Nephron progenitor cell (in vitro differentiated cells): ENCODE measurements at regions not wholly inside any gene's neighbourhood (a gene's known extent, or its start where the extent isn't known, plus 50 kb on each side); places are given as distances from the start of the nearest gene placed in this dataset.
A peak's percentile ranks its signal among the peaks of the same experiment; 100 is the strongest.

ENCODE experiments used
- DNase-seq: peaks from one replicate; pipeline ENCODE4 v3.0.0; 2021
- H3K27ac Mint-ChIP-seq: 2 replicates; pipeline ENCODE4 v1.8.0; 2021; ENCODE audit warnings: mild to moderate bottlenecking, moderate library complexity, mixed read lengths
- H3K27me3 Mint-ChIP-seq: 2 replicates; pipeline ENCODE4 v1.8.0; 2021; ENCODE audit warnings: mild to moderate bottlenecking, low read depth, mixed read lengths; ENCODE audit not compliant: poor library complexity
- H3K36me3 Mint-ChIP-seq: 2 replicates; pipeline ENCODE4 v1.8.0; 2021; ENCODE audit warnings: low read depth, mixed read lengths
- H3K4me1 Mint-ChIP-seq: 2 replicates; pipeline ENCODE4 v1.8.0; 2021; ENCODE audit warnings: mixed read lengths
- H3K4me3 Mint-ChIP-seq: 2 replicates; pipeline ENCODE4 v1.8.0; 2021; ENCODE audit warnings: mild to moderate bottlenecking, moderate library complexity, mixed read lengths
- H3K9me3 Mint-ChIP-seq: 2 replicates; pipeline ENCODE4 v1.8.0; 2021; ENCODE audit warnings: mild to moderate bottlenecking, moderate library complexity, mixed read lengths
- TF ChIP-seq, protein P1 (sequence below): fragments of 200-600 bp; sonication (generic); IDR thresholded peaks from 2 replicates; pipeline ENCODE4 v1.5.0; 2021; ENCODE audit warnings: antibody characterized with exemption

DNA sequence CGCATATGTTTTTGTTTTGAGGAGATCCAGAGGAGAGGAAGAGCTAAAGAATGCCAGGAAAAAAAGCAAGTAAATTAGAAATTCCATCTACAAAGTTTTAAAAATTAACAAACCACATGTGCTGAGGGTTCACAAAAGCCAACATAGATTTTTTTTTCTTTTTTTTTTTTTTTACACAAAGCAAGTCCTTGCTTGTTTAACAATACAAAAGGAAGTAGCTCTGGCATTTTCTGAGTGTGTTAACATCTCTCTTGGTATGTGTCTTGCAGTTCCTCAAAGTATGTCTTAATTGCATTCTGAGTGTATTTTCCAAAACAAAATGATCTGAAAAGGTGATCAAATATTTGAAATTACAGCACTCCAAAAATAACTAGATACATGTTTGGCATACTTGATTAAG, 1682.7 kb upstream of the AGA start:
- Mint-ChIP-seq H3K4me1 (no peaks in the 10 kb centered on the region), H3K4me3 (no peak overlapping the region), H3K9me3 (no peaks in the 10 kb centered on the region), H3K27ac (no peak overlapping the region), H3K27me3 (no peaks in the 10 kb centered on the region), H3K36me3 (no peaks in the 10 kb centered on the region)
- TF ChIP-seq, protein P1, sequence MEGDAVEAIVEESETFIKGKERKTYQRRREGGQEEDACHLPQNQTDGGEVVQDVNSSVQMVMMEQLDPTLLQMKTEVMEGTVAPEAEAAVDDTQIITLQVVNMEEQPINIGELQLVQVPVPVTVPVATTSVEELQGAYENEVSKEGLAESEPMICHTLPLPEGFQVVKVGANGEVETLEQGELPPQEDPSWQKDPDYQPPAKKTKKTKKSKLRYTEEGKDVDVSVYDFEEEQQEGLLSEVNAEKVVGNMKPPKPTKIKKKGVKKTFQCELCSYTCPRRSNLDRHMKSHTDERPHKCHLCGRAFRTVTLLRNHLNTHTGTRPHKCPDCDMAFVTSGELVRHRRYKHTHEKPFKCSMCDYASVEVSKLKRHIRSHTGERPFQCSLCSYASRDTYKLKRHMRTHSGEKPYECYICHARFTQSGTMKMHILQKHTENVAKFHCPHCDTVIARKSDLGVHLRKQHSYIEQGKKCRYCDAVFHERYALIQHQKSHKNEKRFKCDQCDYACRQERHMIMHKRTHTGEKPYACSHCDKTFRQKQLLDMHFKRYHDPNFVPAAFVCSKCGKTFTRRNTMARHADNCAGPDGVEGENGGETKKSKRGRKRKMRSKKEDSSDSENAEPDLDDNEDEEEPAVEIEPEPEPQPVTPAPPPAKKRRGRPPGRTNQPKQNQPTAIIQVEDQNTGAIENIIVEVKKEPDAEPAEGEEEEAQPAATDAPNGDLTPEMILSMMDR = no peak
- no peak for DNase-seq

DNA sequence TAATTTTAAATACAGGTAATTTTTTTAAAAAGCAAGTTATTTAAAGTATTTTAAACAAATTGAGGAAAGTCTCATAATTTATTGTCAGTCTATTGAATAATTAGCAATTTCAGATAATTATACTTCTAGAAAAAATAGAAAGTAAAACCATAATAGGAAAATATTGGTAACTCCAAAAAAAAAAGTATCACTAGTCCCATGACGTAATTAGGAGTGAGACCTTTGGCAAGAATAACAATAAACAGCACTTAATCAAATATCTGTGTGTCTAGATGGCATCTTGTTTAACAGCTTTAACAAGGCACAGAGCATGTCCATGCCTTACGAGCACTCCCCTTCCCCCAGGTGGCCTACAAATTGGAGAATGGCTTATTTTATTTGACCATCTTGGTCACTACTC, 1683.6 kb upstream of the AGA start:
- H3K9me3 Mint-ChIP-seq = no peaks in the 10 kb centered on the region
- H3K4me1 Mint-ChIP-seq = no peaks in the 10 kb centered on the region
- DNase-seq = no peak
- no peak overlapping the region for H3K27ac Mint-ChIP-seq
- TF ChIP-seq, protein P1 = no peak
- no peaks in the 10 kb centered on the region for H3K27me3 Mint-ChIP-seq
- H3K36me3 Mint-ChIP-seq = no peaks in the 10 kb centered on the region
- no peak overlapping the region for H3K4me3 Mint-ChIP-seq

GRCh38 chr4:179128299-179128698, 1686.1 kb upstream of the AGA start:
- Mint-ChIP-seq H3K9me3 (no peaks in the 10 kb centered on the region), H3K4me3 (no peak overlapping the region), H3K4me1 (no peaks in the 10 kb centered on the region), H3K27ac (no peak overlapping the region), H3K27me3 (no peaks in the 10 kb centered on the region), H3K36me3 (no peaks in the 10 kb centered on the region)
- no peak for DNase-seq
- TF ChIP-seq, protein P1 = no peak

DNA sequence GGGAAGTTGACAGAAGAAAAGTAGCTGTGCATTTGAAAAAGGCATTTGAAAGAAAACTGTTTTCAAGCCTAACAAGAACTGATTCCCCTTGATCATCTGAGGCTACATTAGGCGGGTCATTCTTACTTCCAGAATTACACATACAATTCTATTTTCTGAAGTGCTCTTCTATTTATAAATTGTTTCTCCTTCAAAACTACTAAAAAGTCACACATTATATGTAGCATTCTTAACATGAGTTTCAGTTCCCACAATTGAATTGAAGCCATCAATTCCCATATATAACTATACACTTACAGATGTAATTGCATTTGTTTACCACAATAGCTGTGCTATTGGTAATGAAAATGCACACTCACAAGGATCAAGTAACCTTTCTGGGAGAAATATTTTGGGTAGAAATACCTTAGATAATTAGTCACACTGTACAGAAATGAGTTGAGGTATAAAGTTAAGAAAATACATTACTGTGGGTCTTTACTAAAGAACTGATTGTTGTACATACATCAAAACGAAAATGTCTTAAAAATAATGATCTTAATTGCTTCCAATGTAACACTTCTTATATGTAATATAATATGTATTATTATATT, 1688.0 kb upstream of the AGA start:
- H3K4me1 Mint-ChIP-seq = no peaks in the 10 kb centered on the region
- H3K36me3 Mint-ChIP-seq = no peaks in the 10 kb centered on the region
- H3K27me3 Mint-ChIP-seq = no peaks in the 10 kb centered on the region
- TF ChIP-seq, protein P1 = no peak
- H3K4me3 Mint-ChIP-seq = no peak overlapping the region
- no peak for DNase-seq
- no peaks in the 10 kb centered on the region for H3K9me3 Mint-ChIP-seq
- no peak overlapping the region for H3K27ac Mint-ChIP-seq

GRCh38 chr4:179145746-179146525, 1703.7 kb upstream of the AGA start:
- Mint-ChIP-seq H3K36me3 (no peaks in the 10 kb centered on the region), H3K9me3 (no peaks in the 10 kb centered on the region), H3K27ac (no peak overlapping the region), H3K27me3 (peaks cover 3% of the 10 kb centered on the region), H3K4me1 (no peaks in the 10 kb centered on the region), H3K4me3 (no peak overlapping the region)
- TF ChIP-seq, protein P1 = no peak
- DNase-seq = no peak

GRCh38 chr4:179151770-179152169, 1709.5 kb upstream of the AGA start:
- Mint-ChIP-seq H3K27ac (peak overlapping the region; percentile 26), H3K4me1 (peaks cover 8% of the 10 kb centered on the region), H3K9me3 (no peaks in the 10 kb centered on the region), H3K4me3 (no peak overlapping the region), H3K36me3 (no peaks in the 10 kb centered on the region), H3K27me3 (peaks cover 3% of the 10 kb centered on the region)
- TF ChIP-seq, protein P1 = no peak
- DNase-seq = no peak
